MCF 10A (cell line): ENCODE measurements at regions not wholly inside any gene's neighbourhood (a gene's known extent, or its start where the extent isn't known, plus 50 kb on each side); places are given as distances from the start of the nearest gene placed in this dataset.
"Not testable (repeated sequence)": the region's sequence is repeated elsewhere in the genome, so short reads cannot be mapped to it uniquely, and the experiment has no call there.

Experiments used
- BruUV-seq: library from RNA; stranded (reverse); fragments of 400-500 nt; replicated peaks from 2 replicates; lab custom pipeline; 2021; lab: Mats Ljungman, UMichigan
- CTCF ChIA-PET: fragments of 300-600 bp; sonication (Branson Sonifier 250); formaldehyde crosslinking; extraction: SDS; loops from one replicate; lab custom pipeline; 2021; ENCODE audit warnings: antibody characterized with exemption, inconsistent platforms; lab: Yijun Ruan, JAX
- POLR2A ChIA-PET: fragments of 300-600, 350-650 bp; sonication (Branson Sonifier 250); formaldehyde crosslinking; extraction: SDS; loops from one replicate; lab custom pipeline; 2020; ENCODE audit warnings: antibody characterized with exemption, inconsistent platforms; lab: Yijun Ruan, JAX
- DNase-seq: peaks from one replicate; pipeline ENCODE4 v3.0.0-alpha.2; 2018; ENCODE audit not compliant: unreplicated experiment
- H3K27ac Mint-ChIP-seq: one replicate; pipeline ENCODE4 v1.8.0; 2022; ENCODE audit warnings: mild to moderate bottlenecking, low read depth, mixed read lengths; ENCODE audit not compliant: unreplicated experiment
- H3K27me3 Mint-ChIP-seq: one replicate; pipeline ENCODE4 v1.8.0; 2022; ENCODE audit warnings: mixed read lengths; ENCODE audit not compliant: insufficient read depth, unreplicated experiment
- H3K36me3 Mint-ChIP-seq: one replicate; pipeline ENCODE4 v1.8.0; 2022; ENCODE audit warnings: mild to moderate bottlenecking, moderate library complexity, mixed read lengths; ENCODE audit not compliant: insufficient read depth, unreplicated experiment
- H3K4me1 Mint-ChIP-seq: one replicate; pipeline ENCODE4 v1.8.0; 2022; ENCODE audit warnings: mixed read lengths; ENCODE audit not compliant: insufficient read depth, unreplicated experiment
- H3K4me3 Mint-ChIP-seq: one replicate; pipeline ENCODE4 v1.8.0; 2022; ENCODE audit warnings: mild to moderate bottlenecking, moderate library complexity, mixed read lengths; ENCODE audit not compliant: unreplicated experiment
- H3K9me3 Mint-ChIP-seq: one replicate; pipeline ENCODE4 v1.8.0; 2022; ENCODE audit warnings: mixed read lengths; ENCODE audit not compliant: unreplicated experiment
- intact Hi-C: fragments of 100-400 bp; cut with micrococcal nuclease; formaldehyde crosslinking; loops from 2 replicates; pipeline ENCODE4 v1.14.1; 2022
- TF ChIP-seq, protein P1 (sequence below): fragments of 200-600 bp; IDR thresholded peaks from one replicate; pipeline ENCODE4 v1.8.0; 2022; ENCODE audit warnings: antibody characterized with exemption, mild to moderate bottlenecking; ENCODE audit not compliant: unreplicated experiment

DNA sequence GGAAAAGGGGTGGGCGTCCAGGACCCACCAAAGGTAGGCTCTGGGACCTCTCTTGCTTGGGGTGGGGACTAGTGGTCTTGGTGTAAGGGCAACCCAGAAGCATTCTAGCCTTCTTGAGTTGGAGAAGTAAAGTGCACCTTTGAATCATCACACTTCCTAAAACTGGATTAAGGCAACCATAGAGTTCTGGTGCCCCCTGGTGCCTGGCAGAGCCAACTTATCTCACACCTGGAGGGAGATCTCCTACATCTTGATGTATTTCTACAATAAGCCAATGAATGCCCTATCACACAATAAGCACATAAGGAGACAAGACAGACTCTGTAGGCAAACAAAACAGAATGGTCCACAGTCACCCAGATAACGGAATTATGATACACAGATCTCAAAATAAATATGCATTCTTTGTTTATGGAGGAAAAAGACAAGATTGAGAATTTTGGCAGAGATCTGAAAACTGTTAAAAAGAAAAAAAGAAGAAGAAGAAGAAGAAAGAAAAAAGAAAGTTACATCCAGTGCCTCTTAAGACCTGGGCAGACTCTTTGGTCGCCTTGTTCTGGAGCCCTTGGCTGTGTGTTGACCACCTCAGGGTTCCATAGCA lies 95.9 kb upstream of the PPP2R5C start:
- ChIA-PET POLR2A (no interaction called here), CTCF (interaction anchor here (0.6 to 1.1 kb wide), 6 partner anchors 34 to 1286 kb away, joined by 3 to 5 read pairs (median 3); no protein-coding TSS in a partner anchor)
- peak; percentile 64 for DNase-seq
- no peaks in the 10 kb centered on the region for H3K4me1 Mint-ChIP-seq
- no peak overlapping the region for H3K4me3 Mint-ChIP-seq
- no peaks in the 10 kb centered on the region for H3K36me3 Mint-ChIP-seq
- H3K9me3 Mint-ChIP-seq = peaks cover 16% of the 10 kb centered on the region
- H3K27ac Mint-ChIP-seq = no peak overlapping the region
- BruUV-seq = no TSS peak
- peaks cover 90% of the 10 kb centered on the region for H3K27me3 Mint-ChIP-seq
- intact Hi-C loops = loop anchor here (5.0 kb wide), 2 partner anchors 763 to 813 kb away; partner anchors contain the start of gene RTL1
- TF ChIP-seq, protein P1, sequence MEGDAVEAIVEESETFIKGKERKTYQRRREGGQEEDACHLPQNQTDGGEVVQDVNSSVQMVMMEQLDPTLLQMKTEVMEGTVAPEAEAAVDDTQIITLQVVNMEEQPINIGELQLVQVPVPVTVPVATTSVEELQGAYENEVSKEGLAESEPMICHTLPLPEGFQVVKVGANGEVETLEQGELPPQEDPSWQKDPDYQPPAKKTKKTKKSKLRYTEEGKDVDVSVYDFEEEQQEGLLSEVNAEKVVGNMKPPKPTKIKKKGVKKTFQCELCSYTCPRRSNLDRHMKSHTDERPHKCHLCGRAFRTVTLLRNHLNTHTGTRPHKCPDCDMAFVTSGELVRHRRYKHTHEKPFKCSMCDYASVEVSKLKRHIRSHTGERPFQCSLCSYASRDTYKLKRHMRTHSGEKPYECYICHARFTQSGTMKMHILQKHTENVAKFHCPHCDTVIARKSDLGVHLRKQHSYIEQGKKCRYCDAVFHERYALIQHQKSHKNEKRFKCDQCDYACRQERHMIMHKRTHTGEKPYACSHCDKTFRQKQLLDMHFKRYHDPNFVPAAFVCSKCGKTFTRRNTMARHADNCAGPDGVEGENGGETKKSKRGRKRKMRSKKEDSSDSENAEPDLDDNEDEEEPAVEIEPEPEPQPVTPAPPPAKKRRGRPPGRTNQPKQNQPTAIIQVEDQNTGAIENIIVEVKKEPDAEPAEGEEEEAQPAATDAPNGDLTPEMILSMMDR = peak; percentile 58

DNA sequence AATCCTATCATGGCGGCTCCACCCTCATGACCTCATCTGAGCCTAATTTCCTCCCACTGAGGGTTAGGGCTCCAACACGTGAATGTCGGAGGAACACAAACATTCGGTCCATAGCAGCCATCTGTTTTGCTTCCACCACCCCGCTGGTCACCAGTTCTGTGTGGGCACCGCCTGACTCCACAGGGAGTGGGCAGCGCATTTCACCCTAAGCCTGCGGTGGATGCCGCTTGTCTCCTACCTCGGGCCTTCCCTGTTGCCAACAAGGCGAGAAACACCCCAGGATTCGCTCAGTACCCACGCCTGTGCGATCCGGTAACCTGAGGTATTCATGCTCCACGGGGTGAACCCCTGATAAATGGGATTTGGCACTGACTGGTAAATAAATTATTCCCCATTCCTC lies 95.2 kb upstream of the PPP2R5C start:
- intact Hi-C loops = loop anchor here (5.0 kb wide), 2 partner anchors 764 to 814 kb away; partner anchors contain the start of gene RTL1
- no peaks in the 10 kb centered on the region for H3K4me1 Mint-ChIP-seq
- H3K9me3 Mint-ChIP-seq = peaks cover 21% of the 10 kb centered on the region
- ChIA-PET CTCF (interaction anchor here (0.7 kb wide), 2 partner anchors 292 to 689 kb away, joined by 3 read pairs; no protein-coding TSS in a partner anchor), POLR2A (no interaction called here)
- H3K27me3 Mint-ChIP-seq = peaks cover 90% of the 10 kb centered on the region
- no peak for DNase-seq
- BruUV-seq = no TSS peak
- H3K36me3 Mint-ChIP-seq = no peaks in the 10 kb centered on the region
- H3K27ac Mint-ChIP-seq = no peak overlapping the region
- TF ChIP-seq, protein P1 = no peak
- H3K4me3 Mint-ChIP-seq = no peak overlapping the region

DNA sequence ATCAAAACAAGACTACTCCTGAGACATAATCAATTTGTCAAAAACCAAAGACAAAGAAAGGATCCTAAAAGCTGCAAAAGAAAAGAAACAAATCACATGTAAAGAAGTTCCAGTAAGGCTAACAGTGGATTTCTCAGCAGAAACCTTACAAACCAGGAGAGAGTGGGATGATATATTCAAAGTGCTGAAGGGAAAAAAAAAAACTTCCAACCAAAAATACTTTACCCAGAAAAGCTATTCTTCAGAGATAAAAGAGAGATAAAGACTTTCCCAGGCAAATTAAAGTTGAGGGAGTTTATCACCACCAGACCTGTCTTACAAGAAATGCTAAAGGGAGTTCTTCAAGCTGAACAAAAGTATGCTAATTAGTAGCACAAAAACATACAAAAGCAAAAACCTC lies 91.9 kb upstream of the PPP2R5C start:
- no TSS peak for BruUV-seq
- Mint-ChIP-seq H3K36me3 (no peaks in the 10 kb centered on the region), H3K9me3 (peaks cover 25% of the 10 kb centered on the region), H3K4me1 (no peaks in the 10 kb centered on the region), H3K4me3 (no peak overlapping the region), H3K27ac (no peak overlapping the region), H3K27me3 (peaks cover 94% of the 10 kb centered on the region)
- CTCF ChIA-PET = interaction anchor here (0.6 to 0.7 kb wide), 3 partner anchors 1024 to 1267 kb away, joined by 3 read pairs; no protein-coding TSS in a partner anchor
- POLR2A ChIA-PET = no interaction called here
- TF ChIP-seq, protein P1 = no peak
- no peak for DNase-seq
- intact Hi-C loops = loop anchor here (5.0 kb wide), 2 partner anchors 767 to 817 kb away; partner anchors contain the start of gene RTL1

DNA sequence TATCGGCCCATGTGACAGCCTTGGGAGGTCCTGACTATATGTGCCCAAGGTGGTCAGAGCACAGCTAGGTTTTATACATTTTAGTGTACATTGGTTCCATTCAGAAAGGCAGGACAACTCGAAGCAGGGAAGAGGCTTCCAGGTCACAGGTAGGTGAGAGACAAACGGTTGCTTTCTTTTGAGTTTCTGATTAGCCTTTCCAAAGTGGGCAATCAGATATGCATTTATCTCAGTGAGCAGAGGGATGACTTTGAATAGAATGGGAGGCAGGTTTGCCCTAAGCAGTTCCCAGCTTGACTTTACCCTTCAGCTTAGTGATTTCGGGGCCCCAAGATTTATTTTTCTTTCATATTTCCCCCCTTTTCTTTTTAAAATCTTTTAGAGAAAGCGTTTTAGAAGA lies 87.6 kb upstream of the PPP2R5C start:
- peaks cover 69% of the 10 kb centered on the region for H3K27me3 Mint-ChIP-seq
- ChIA-PET CTCF (interaction anchor here (1.1 kb wide), 1 partner anchor 8 kb away, joined by 3 read pairs; no protein-coding TSS in a partner anchor), POLR2A (interaction anchor here (0.7 kb wide), 1 partner anchor 177 kb away, joined by 4 read pairs; no protein-coding TSS in a partner anchor)
- H3K9me3 Mint-ChIP-seq = peaks cover 25% of the 10 kb centered on the region
- no peak overlapping the region for H3K4me3 Mint-ChIP-seq
- H3K36me3 Mint-ChIP-seq = no peaks in the 10 kb centered on the region
- no peak overlapping the region for H3K27ac Mint-ChIP-seq
- BruUV-seq = no TSS peak
- TF ChIP-seq, protein P1 = no peak
- no peak for DNase-seq
- H3K4me1 Mint-ChIP-seq = no peaks in the 10 kb centered on the region
- intact Hi-C loops = no loop called here

DNA sequence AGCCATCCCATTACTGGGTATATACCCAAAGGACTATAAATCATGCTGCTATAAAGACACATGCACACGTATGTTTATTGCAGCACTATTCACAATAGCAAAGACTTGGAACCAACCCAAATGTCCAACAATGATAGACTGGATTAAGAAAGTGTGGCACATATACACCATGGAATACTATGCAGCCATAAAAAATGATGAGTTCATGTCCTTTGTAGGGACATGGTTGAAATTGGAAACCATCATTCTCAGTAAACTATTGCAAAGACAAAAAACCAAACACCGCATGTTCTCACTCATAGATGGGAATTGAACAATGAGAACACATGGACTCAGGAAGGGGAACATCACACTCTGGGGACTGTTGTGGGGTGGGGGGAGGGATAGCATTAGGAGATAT lies 85.7 kb upstream of the PPP2R5C start:
- H3K9me3 Mint-ChIP-seq, H3K36me3 Mint-ChIP-seq, H3K4me3 Mint-ChIP-seq, H3K4me1 Mint-ChIP-seq, H3K27ac Mint-ChIP-seq, CTCF ChIA-PET, intact Hi-C loops, DNase-seq, BruUV-seq: not testable (repeated sequence)
- POLR2A ChIA-PET = interaction anchor here (1.2 kb wide), 1 partner anchor 31 kb away, joined by 4 read pairs; no protein-coding TSS in a partner anchor
- peaks cover 50% of the 10 kb centered on the region for H3K27me3 Mint-ChIP-seq

DNA sequence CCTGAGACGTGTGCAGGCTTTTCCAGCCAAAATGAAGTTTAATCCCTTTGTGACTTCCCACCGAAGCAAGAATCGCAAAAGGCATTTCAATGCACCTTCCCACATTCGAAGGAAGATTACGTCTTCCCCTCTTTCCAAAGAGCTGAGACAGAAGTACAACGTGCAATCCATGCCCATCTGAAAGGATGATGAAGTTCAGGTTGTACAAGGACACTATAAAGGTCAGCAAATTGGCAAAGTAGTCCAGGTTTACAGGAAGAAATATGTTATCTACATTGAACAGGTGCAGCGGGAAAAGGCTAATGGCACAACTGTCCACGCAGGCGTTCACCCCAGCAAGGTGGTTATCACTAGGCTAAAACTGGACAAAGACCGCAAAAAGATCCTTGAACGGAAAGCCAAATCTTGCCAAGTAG lies 83.6 kb upstream of the PPP2R5C start:
- POLR2A ChIA-PET, CTCF ChIA-PET: not testable (repeated sequence)

More for the DNA sequence above, 83.6 kb upstream of the PPP2R5C start:
- BruUV-seq, H3K4me1 Mint-ChIP-seq, DNase-seq, H3K27ac Mint-ChIP-seq, H3K4me3 Mint-ChIP-seq, intact Hi-C loops, H3K9me3 Mint-ChIP-seq, H3K36me3 Mint-ChIP-seq: not testable (repeated sequence)
- H3K27me3 Mint-ChIP-seq = peaks cover 29% of the 10 kb centered on the region
